ENCODE measurements at regions not wholly inside any gene's neighbourhood (a gene's known extent, or its start where the extent isn't known, plus 50 kb on each side); places are given as distances from the start of the nearest gene placed in this dataset.

- DNase-seq = no peak
These were observed 196.9 kb downstream of the ADAMTS15 start for GRCh38 chr11:130645164-130645842.

GRCh38 chr11:130645843-130646197, 197.4 kb downstream of the ADAMTS15 start:
- DNase-seq = no peak

- DNase-seq = no peak
These were observed 198.4 kb downstream of the ADAMTS15 start for GRCh38 chr11:130646881-130647280.

- DNase-seq = no peak
These were observed 198.9 kb downstream of the ADAMTS15 start for GRCh38 chr11:130647371-130647770.

GRCh38 chr11:130649801-130650200, 201.4 kb downstream of the ADAMTS15 start:
- DNase-seq = no peak

GRCh38 chr11:130650456-130651030, 202.1 kb downstream of the ADAMTS15 start:
- no peak for DNase-seq

- no peak for DNase-seq
These were observed 202.8 kb downstream of the ADAMTS15 start for GRCh38 chr11:130651066-130651855.

GRCh38 chr11:130652671-130653335, 204.4 kb downstream of the ADAMTS15 start:
- no peak for DNase-seq

GRCh38 chr11:130653838-130654636, 205.6 kb downstream of the ADAMTS15 start:
- DNase-seq = no peak

GRCh38 chr11:130655300-130655699, 206.9 kb downstream of the ADAMTS15 start:
- DNase-seq = no peak

GRCh38 chr11:130666781-130667251, 218.4 kb downstream of the ADAMTS15 start:
- no peak for DNase-seq

GRCh38 chr11:130668751-130669150, 220.3 kb downstream of the ADAMTS15 start:
- DNase-seq = no peak

GRCh38 chr11:130670200-130670599, 221.8 kb downstream of the ADAMTS15 start:
- DNase-seq = no peak

- DNase-seq = no peak
These were observed 223.6 kb downstream of the ADAMTS15 start for GRCh38 chr11:130671801-130672700.

- no peak for DNase-seq
These were observed 224.5 kb downstream of the ADAMTS15 start for GRCh38 chr11:130672911-130673310.

GRCh38 chr11:130673698-130674097, 225.3 kb downstream of the ADAMTS15 start:
- no peak for DNase-seq

- no peak for DNase-seq
These were observed 226.4 kb downstream of the ADAMTS15 start for GRCh38 chr11:130674686-130675308.

GRCh38 chr11:130675371-130675821, 227.0 kb downstream of the ADAMTS15 start:
- no peak for DNase-seq

- no peak for DNase-seq
These were observed 227.5 kb downstream of the ADAMTS15 start for GRCh38 chr11:130675917-130676316.

GRCh38 chr11:130677486-130678153, 229.2 kb downstream of the ADAMTS15 start:
- no peak for DNase-seq
